ENCODE measurements at regions not wholly inside any gene's neighbourhood (a gene's known extent, or its start where the extent isn't known, plus 50 kb on each side); places are given as distances from the start of the nearest gene placed in this dataset.

DNA sequence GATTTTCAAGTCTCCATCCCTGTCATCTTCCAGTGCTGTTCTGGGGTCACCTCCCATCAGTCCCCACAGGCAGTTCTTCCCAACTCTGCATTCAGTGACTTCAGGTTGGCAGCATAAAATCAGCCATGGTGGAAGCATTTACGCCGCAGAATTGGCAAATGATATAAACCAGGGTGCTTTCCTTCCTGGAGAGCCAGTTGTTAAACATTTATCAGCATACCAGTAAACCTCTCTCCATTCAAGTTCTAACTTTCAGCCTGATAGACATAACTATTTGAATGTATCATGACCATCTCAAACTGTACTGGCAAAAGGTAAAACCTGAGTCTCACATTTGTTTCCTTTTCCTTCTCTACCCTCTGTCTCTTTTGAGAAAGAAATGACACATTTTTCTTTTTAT lies 69.7 kb upstream of the ITPRID1 start:
- TF ChIP-seq, protein P1, sequence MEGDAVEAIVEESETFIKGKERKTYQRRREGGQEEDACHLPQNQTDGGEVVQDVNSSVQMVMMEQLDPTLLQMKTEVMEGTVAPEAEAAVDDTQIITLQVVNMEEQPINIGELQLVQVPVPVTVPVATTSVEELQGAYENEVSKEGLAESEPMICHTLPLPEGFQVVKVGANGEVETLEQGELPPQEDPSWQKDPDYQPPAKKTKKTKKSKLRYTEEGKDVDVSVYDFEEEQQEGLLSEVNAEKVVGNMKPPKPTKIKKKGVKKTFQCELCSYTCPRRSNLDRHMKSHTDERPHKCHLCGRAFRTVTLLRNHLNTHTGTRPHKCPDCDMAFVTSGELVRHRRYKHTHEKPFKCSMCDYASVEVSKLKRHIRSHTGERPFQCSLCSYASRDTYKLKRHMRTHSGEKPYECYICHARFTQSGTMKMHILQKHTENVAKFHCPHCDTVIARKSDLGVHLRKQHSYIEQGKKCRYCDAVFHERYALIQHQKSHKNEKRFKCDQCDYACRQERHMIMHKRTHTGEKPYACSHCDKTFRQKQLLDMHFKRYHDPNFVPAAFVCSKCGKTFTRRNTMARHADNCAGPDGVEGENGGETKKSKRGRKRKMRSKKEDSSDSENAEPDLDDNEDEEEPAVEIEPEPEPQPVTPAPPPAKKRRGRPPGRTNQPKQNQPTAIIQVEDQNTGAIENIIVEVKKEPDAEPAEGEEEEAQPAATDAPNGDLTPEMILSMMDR (IDR thresholded peaks at IDR 0.05), result no peak
- TF ChIP-seq POLR2A (IDR thresholded peaks at IDR 0.05; ENCODE audit: low read depth), result no peak
- TF ChIP-seq EP300 (IDR thresholded peaks at IDR 0.05), result no peak
